ENCODE measurements at regions not wholly inside any gene's neighbourhood (a gene's known extent, or its start where the extent isn't known, plus 50 kb on each side); places are given as distances from the start of the nearest gene placed in this dataset.

DNA sequence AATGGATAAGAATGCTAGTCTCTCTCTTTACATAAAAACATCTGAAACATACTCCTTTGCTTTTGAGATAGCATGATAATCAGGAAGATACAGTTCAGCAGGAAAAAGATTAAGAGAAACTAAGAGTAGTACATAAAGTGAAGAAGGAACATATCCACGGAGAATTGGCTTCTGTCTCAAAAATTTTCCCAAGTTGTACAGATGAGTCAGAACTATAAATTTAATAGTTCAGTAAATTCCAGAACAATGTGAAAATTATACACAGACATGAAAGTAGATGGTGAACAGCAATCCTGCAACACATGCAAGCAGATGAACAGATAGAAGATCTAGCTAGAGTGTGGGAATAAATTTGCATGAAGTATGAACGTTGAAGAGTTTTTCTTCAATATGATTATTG is 691.4 kb upstream of the RIOK2 start:
- no peak for ATAC-seq (replicated peaks in 6 of 8)
- no peaks in the 10 kb centered on the region for H3K4me1 ChIP-seq (replicated peaks in 1 of 2)
- H3K4me3 ChIP-seq = no peak overlapping the region
- in situ Hi-C loops (cut with MboI; ENCODE audit: low pct_unique_long_range_greater_than_20kb in 2 of 9, low sequenced_read_pairs in 9 of 9, unreplicated experiment in 9 of 9) = no loop called here
- WGBS, 10 experiments = 0 to 100% (median 85%) methylated on average over 1 to 2 of the region's 2 CpGs; no CpG with 5 or more reads in 1 of the 10 experiments
- no peak overlapping the region for H3K27ac ChIP-seq

DNA sequence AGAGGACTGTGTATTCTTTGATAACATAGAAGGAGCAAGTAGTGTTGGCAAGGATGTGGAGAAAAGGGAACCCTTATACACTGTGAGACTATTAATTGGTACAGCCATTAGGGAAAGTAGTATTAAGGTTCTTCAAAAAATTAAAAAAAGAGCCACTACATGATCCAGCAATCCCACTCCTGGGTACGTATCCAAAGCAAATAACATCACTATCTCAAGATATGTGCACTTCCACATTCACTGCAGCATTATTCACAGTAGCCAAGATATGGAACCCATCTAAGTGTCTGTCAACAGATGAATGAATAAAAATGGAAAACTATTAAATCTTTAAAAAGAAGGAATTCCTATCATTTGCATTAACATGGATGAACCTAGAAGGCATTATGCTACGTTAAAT is 693.2 kb upstream of the RIOK2 start:
- WGBS, 10 experiments = 0 to 100% (median 92%) methylated on average over 1 to 2 of the region's 2 CpGs
- in situ Hi-C loops (cut with MboI; ENCODE audit: low pct_unique_long_range_greater_than_20kb in 2 of 9, low sequenced_read_pairs in 9 of 9, unreplicated experiment in 9 of 9) = no loop called here
- H3K4me1 ChIP-seq (replicated peaks in 1 of 2) = no peaks in the 10 kb centered on the region
- no peak for ATAC-seq (replicated peaks in 6 of 8)
- H3K4me3 ChIP-seq = no peak overlapping the region
- H3K27ac ChIP-seq = no peak overlapping the region

DNA sequence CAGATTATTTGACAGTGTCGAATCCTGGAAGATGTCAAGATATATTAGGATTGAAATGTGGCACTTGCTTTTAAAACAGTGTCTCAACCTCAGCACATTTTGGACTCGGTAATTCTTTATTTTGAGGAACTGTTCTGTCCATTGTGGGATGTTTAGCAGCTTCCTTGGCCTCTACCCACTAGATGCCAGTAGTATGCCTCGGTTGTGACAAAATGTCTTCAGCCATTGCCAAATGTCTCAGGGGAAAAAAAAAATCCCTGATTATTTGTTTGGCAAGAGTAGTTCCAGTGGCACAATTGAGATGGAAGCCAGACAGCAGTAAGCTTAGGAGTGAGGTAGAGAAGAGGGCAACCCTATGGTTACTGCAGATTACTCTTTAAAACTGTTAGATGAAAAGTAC is 694.5 kb upstream of the RIOK2 start:
- no peak overlapping the region for H3K4me3 ChIP-seq
- no peak overlapping the region for H3K27ac ChIP-seq
- 22 to 100% (median 60%) methylated on average over 1 to 3 of the region's 3 CpGs; no CpG with 5 or more reads in 1 of the 10 experiments for WGBS, 10 experiments
- no peaks in the 10 kb centered on the region for H3K4me1 ChIP-seq (replicated peaks in 1 of 2)
- in situ Hi-C loops (cut with MboI; ENCODE audit: low pct_unique_long_range_greater_than_20kb in 2 of 9, low sequenced_read_pairs in 9 of 9, unreplicated experiment in 9 of 9) = no loop called here
- no peak for ATAC-seq (replicated peaks in 6 of 8)

GRCh38 chr5:97888439-97888838 is 705.4 kb upstream of the RIOK2 start:
- Histone ChIP-seq H3K27ac (peak overlapping the region in 1 of 2 donors; percentile 4), H3K4me1 (replicated peaks in 1 of 2) (peaks cover 9 to 11% of the 10 kb centered on the region in 2 donors), H3K4me3 (no peak overlapping the region)
- in situ Hi-C loops (cut with MboI; ENCODE audit: low pct_unique_long_range_greater_than_20kb in 2 of 9, low sequenced_read_pairs in 9 of 9, unreplicated experiment in 9 of 9) = no loop called here
- ATAC-seq (replicated peaks in 6 of 8) = peak; percentile 63 to 100 (median 94)
- WGBS, 10 experiments = 0 to 93% (median 7%) methylated on average over 2 of the region's 2 CpGs; no CpG with 5 or more reads in 2 of the 10 experiments

GRCh38 chr5:97891971-97892370 is 708.9 kb upstream of the RIOK2 start:
- Histone ChIP-seq H3K4me1 (replicated peaks in 1 of 2) (peaks cover 9 to 11% of the 10 kb centered on the region in 2 donors), H3K4me3 (no peak overlapping the region), H3K27ac (no peak overlapping the region)
- in situ Hi-C loops (cut with MboI; ENCODE audit: low pct_unique_long_range_greater_than_20kb in 2 of 9, low sequenced_read_pairs in 9 of 9, unreplicated experiment in 9 of 9) = no loop called here
- ATAC-seq (replicated peaks in 6 of 8) = no peak

DNA sequence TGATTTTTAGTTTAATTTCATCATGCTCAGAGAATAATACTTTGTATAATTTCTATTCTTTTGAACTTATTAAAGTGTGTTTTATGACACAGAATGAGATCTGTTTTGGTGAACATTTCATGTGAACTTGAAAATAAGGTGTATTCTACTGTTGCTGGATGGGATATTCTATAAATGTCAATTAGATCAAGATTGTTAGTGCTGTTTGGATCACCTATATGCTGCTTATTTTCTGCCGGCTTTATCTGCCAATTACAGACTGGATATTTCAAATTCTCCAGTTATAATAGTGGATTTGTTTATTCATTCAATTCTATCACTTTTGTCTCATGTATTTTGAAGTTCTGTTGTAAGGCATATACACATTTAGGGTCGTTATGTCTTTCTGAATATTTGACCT is 720.7 kb upstream of the RIOK2 start:
- Histone ChIP-seq H3K4me1 (replicated peaks in 1 of 2) (no peaks in the 10 kb centered on the region), H3K4me3 (no peak overlapping the region), H3K27ac (no peak overlapping the region)
- ATAC-seq (replicated peaks in 6 of 8) = no peak
- in situ Hi-C loops (cut with MboI; ENCODE audit: low pct_unique_long_range_greater_than_20kb in 2 of 9, low sequenced_read_pairs in 9 of 9, unreplicated experiment in 9 of 9) = no loop called here
- WGBS, 10 experiments = 48 to 97% (median 77%) methylated on average over 2 of the region's 2 CpGs

GRCh38 chr5:97906135-97906534 is 723.1 kb upstream of the RIOK2 start:
- H3K27ac ChIP-seq = no peak overlapping the region
- ATAC-seq (replicated peaks in 6 of 8) = no peak
- no peak overlapping the region for H3K4me3 ChIP-seq
- in situ Hi-C loops (cut with MboI; ENCODE audit: low pct_unique_long_range_greater_than_20kb in 2 of 9, low sequenced_read_pairs in 9 of 9, unreplicated experiment in 9 of 9) = no loop called here
- 52 to 100% (median 84%) methylated on average over 1 to 3 of the region's 3 CpGs; no CpG with 5 or more reads in 1 of the 10 experiments for WGBS, 10 experiments
- no peaks in the 10 kb centered on the region for H3K4me1 ChIP-seq (replicated peaks in 1 of 2)

- in situ Hi-C loops (cut with MboI; ENCODE audit: low pct_unique_long_range_greater_than_20kb in 2 of 9, low sequenced_read_pairs in 9 of 9, unreplicated experiment in 9 of 9) = no loop called here
- Histone ChIP-seq H3K4me3 (no peak overlapping the region), H3K4me1 (replicated peaks in 1 of 2) (no peaks in the 10 kb centered on the region), H3K27ac (no peak overlapping the region)
- whole genome bisulfite sequencing, 10 experiments = 82 to 100% (median 95%) methylated on average over 1 to 3 of the region's 3 CpGs; no CpG with 5 or more reads in 2 of the 10 experiments
- peak in 1 of 8 experiments; percentile 83 for ATAC-seq (replicated peaks in 6 of 8)
These were observed 724.8 kb upstream of the RIOK2 start for GRCh38 chr5:97907646-97908400.

DNA sequence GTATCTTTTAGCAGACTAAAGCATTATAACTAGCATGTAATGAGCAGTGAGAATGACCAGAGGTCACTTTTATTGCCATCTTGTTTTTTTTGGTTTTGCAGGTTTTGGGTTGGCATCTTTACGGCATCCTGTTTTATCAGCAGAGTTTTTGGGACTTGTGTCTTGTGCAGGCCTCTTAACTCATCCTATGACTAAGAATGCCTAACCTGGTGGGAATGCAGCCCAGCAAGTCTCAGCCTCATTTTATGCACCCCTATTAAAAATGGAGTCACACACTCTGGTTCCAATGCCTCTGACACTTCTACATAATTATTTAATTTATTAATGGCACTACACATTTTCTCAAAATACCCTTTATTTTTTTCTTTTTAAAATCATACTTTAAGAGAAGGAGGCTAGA is 726.5 kb upstream of the RIOK2 start:
- Histone ChIP-seq H3K4me1 (replicated peaks in 1 of 2) (no peaks in the 10 kb centered on the region), H3K4me3 (no peak overlapping the region), H3K27ac (no peak overlapping the region)
- 40 to 100% (median 100%) methylated on average over 1 of the region's 1 CpG; no CpG with 5 or more reads in 3 of the 10 experiments for WGBS, 10 experiments
- ATAC-seq (replicated peaks in 6 of 8) = no peak
- in situ Hi-C loops (cut with MboI; ENCODE audit: low pct_unique_long_range_greater_than_20kb in 2 of 9, low sequenced_read_pairs in 9 of 9, unreplicated experiment in 9 of 9) = no loop called here

DNA sequence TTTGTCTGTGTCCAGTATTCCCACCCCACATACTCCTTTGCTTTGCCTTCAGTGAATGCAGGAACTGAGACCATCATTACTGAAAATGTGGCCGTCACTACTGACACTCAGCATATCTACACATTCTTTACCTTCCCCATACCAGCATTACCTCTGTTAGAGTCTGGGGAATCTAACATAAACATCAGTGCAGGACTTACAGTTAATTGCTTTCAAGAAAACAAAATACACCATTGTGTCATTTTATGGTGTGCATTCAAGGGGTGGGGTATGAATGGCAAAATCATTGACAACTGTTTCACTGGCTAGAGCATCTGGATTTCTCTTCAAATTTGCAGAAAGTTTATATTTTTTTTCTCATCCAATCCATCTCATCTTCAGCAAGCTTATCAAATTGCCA is 731.4 kb upstream of the RIOK2 start:
- 80 to 100% (median 100%) methylated on average over 1 of the region's 1 CpG; no CpG with 5 or more reads in 3 of the 10 experiments for WGBS, 10 experiments
- Histone ChIP-seq H3K27ac (no peak overlapping the region), H3K4me3 (no peak overlapping the region), H3K4me1 (replicated peaks in 1 of 2) (no peaks in the 10 kb centered on the region)
- no peak for ATAC-seq (replicated peaks in 6 of 8)
- in situ Hi-C loops (cut with MboI; ENCODE audit: low pct_unique_long_range_greater_than_20kb in 2 of 9, low sequenced_read_pairs in 9 of 9, unreplicated experiment in 9 of 9) = no loop called here

- 33 to 100% (median 100%) methylated on average over 1 of the region's 1 CpG; no CpG with 5 or more reads in 1 of the 10 experiments for WGBS, 10 experiments
- Histone ChIP-seq H3K4me1 (replicated peaks in 1 of 2) (peaks cover 0 to 2% of the 10 kb centered on the region in 2 donors), H3K4me3 (no peak overlapping the region), H3K27ac (no peak overlapping the region)
- in situ Hi-C loops (cut with MboI; ENCODE audit: low pct_unique_long_range_greater_than_20kb in 2 of 9, low sequenced_read_pairs in 9 of 9, unreplicated experiment in 9 of 9) = no loop called here
- no peak for ATAC-seq (replicated peaks in 6 of 8)
These were observed 732.1 kb upstream of the RIOK2 start for GRCh38 chr5:97915106-97915505.

- no peak overlapping the region for H3K27ac ChIP-seq
- no peak overlapping the region for H3K4me3 ChIP-seq
- in situ Hi-C loops (cut with MboI; ENCODE audit: low pct_unique_long_range_greater_than_20kb in 2 of 9, low sequenced_read_pairs in 9 of 9, unreplicated experiment in 9 of 9) = no loop called here
- no peak for ATAC-seq (replicated peaks in 6 of 8)
- 40 to 100% (median 89%) methylated on average over 1 of the region's 1 CpG; no CpG with 5 or more reads in 1 of the 10 experiments for WGBS, 10 experiments
- peaks cover 0 to 2% of the 10 kb centered on the region in 2 donors for H3K4me1 ChIP-seq (replicated peaks in 1 of 2)
These were observed 735.0 kb upstream of the RIOK2 start for GRCh38 chr5:97918057-97918456.

- ATAC-seq (replicated peaks in 6 of 8) = no peak
- H3K4me3 ChIP-seq = no peak overlapping the region
- H3K27ac ChIP-seq = no peak overlapping the region
- WGBS, 10 experiments = 9 to 100% (median 71%) methylated on average over 1 to 2 of the region's 2 CpGs
- H3K4me1 ChIP-seq (replicated peaks in 1 of 2) = peaks cover 0 to 2% of the 10 kb centered on the region in 2 donors
- in situ Hi-C loops (cut with MboI; ENCODE audit: low pct_unique_long_range_greater_than_20kb in 2 of 9, low sequenced_read_pairs in 9 of 9, unreplicated experiment in 9 of 9) = no loop called here
These were observed 735.6 kb upstream of the RIOK2 start for GRCh38 chr5:97918620-97919019.

- ATAC-seq (replicated peaks in 6 of 8) = no peak
- 0 to 89% (median 29%) methylated on average over 1 to 4 of the region's 4 CpGs; no CpG with 5 or more reads in 5 of the 10 experiments for WGBS, 10 experiments
- in situ Hi-C loops (cut with MboI; ENCODE audit: low pct_unique_long_range_greater_than_20kb in 2 of 9, low sequenced_read_pairs in 9 of 9, unreplicated experiment in 9 of 9) = no loop called here
- Histone ChIP-seq H3K27ac (no peak overlapping the region), H3K4me1 (replicated peaks in 1 of 2) (peaks cover 0 to 2% of the 10 kb centered on the region in 2 donors), H3K4me3 (no peak overlapping the region)
These were observed 736.7 kb upstream of the RIOK2 start for GRCh38 chr5:97919719-97920118.
